ENCODE measurements at regions not wholly inside any gene's neighbourhood (a gene's known extent, or its start where the extent isn't known, plus 50 kb on each side); places are given as distances from the start of the nearest gene placed in this dataset.

DNA sequence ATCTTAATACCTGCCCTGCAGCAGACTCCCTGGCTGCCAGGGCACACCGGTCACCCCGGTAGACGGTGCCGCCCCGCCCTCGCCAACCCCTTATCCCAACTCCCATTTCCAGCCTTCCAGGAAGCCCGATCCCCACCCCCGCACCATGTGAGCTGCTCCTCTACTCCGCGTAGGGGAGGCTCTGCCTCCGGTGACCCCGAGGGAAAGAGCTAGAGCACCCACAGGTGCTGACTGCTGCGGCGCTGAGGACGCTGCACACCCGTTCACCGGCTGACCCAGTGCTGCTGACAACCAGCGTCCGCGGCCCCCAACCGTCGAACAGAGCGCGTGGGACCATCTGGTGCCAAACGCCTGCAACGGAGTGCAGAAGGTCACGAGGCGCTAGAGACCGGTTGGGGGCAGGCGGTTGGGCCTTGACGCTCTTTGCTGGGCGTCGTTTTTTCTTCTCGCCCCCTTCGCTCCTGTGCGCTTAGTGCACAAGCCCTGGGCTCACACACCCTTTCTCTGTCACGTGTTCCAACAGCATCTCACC is 59.6 kb upstream of the ZNF599 start:
- no peak overlapping the region for H3K4me3 ChIP-seq
- DNase-seq (ENCODE audit: low spot score in 2 of 2) = no peak
- H3K9me3 ChIP-seq = no peaks in the 10 kb centered on the region
- no peak overlapping the region for H3K27ac ChIP-seq
- H3K36me3 ChIP-seq = no peaks in the 10 kb centered on the region
- H3K27me3 ChIP-seq = peaks cover 0 to 2% of the 10 kb centered on the region in 2 donors
- H3K4me1 ChIP-seq = no peaks in the 10 kb centered on the region
- TF ChIP-seq POLR2A (IDR thresholded peaks at IDR 0.05) (no peak), CTCF (IDR thresholded peaks at IDR 0.05) (no peak), POLR2AphosphoS5 (IDR thresholded peaks at IDR 0.05) (no peak)
- intact Hi-C loops (cut with DNase I; ENCODE audit: low total_unique reads) = no loop called here

DNA sequence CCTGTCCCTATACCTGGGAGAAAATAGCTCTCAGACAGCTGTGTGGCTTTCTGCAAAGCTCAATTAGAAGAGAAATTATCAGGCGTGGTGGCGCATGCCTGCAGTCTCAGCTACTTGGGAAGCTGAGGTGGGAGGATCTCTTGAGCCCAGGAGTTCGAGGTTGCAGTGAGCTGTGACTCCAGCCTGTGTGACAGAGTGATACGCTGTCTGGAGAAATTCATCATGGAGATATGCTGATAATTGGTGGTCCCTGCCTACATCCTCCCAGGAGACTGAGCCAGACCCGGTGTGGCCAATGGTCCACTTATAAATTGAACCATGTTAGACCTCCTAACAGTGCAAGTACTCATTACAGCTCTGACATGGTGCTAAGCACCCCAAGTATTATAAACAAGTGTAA is 58.7 kb upstream of the ZNF599 start:
- no peaks in the 10 kb centered on the region for H3K4me1 ChIP-seq
- H3K4me3 ChIP-seq = no peak overlapping the region
- intact Hi-C loops (cut with DNase I; ENCODE audit: low total_unique reads) = no loop called here
- H3K27me3 ChIP-seq = no peaks in the 10 kb centered on the region
- no peaks in the 10 kb centered on the region for H3K36me3 ChIP-seq
- no peaks in the 10 kb centered on the region for H3K9me3 ChIP-seq
- TF ChIP-seq CTCF (IDR thresholded peaks at IDR 0.05) = no peak
- no peak for TF ChIP-seq POLR2AphosphoS5 (IDR thresholded peaks at IDR 0.05)
- no peak for TF ChIP-seq POLR2A (IDR thresholded peaks at IDR 0.05)
- DNase-seq (ENCODE audit: low spot score in 2 of 2) = no peak
- H3K27ac ChIP-seq = no peak overlapping the region

DNA sequence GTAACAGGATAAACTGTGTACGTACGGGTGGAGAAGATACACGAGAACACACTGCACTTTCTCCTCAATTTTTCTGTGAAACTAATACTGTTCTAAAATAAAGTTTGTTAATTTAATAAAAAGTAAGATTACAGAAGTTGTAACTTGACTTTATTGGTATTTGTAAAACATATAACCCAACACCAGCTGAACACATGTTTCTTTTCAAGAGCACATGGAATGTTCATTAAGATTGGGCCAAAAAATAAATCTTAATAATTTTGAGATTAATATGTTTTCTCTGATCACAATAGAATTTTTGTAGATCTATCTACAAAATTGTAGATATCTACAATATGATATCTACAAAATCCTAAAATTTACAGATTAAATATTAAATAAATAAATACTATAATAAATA is 55.1 kb upstream of the ZNF599 start:
- no peaks in the 10 kb centered on the region for H3K9me3 ChIP-seq

GRCh38 chr19:34825212-34825611 is 52.2 kb upstream of the ZNF599 start:
- DNase-seq (ENCODE audit: low spot score in 2 of 2) = no peak
- no peak for TF ChIP-seq POLR2A (IDR thresholded peaks at IDR 0.05)
- TF ChIP-seq POLR2AphosphoS5 (IDR thresholded peaks at IDR 0.05) = no peak
- TF ChIP-seq CTCF (IDR thresholded peaks at IDR 0.05) = no peak
- H3K27ac ChIP-seq = no peak overlapping the region
- H3K9me3 ChIP-seq = no peaks in the 10 kb centered on the region
- H3K27me3 ChIP-seq = no peaks in the 10 kb centered on the region
- H3K36me3 ChIP-seq = no peaks in the 10 kb centered on the region
- intact Hi-C loops (cut with DNase I; ENCODE audit: low total_unique reads) = no loop called here
- H3K4me1 ChIP-seq = no peaks in the 10 kb centered on the region
- H3K4me3 ChIP-seq = no peak overlapping the region

More for the DNA sequence above, 55.1 kb upstream of the ZNF599 start:
- TF ChIP-seq POLR2A (IDR thresholded peaks at IDR 0.05) (no peak), CTCF (IDR thresholded peaks at IDR 0.05) (no peak), POLR2AphosphoS5 (IDR thresholded peaks at IDR 0.05) (no peak)
- intact Hi-C loops (cut with DNase I; ENCODE audit: low total_unique reads) = no loop called here
- no peak overlapping the region for H3K27ac ChIP-seq
- no peaks in the 10 kb centered on the region for H3K27me3 ChIP-seq
- no peaks in the 10 kb centered on the region for H3K4me1 ChIP-seq
- H3K4me3 ChIP-seq = no peak overlapping the region
- H3K36me3 ChIP-seq = no peaks in the 10 kb centered on the region
- no peak for DNase-seq (ENCODE audit: low spot score in 2 of 2)

GRCh38 chr19:34824686-34825085 is 51.7 kb upstream of the ZNF599 start:
- intact Hi-C loops (cut with DNase I; ENCODE audit: low total_unique reads) = no loop called here
- H3K4me3 ChIP-seq = no peak overlapping the region
- H3K4me1 ChIP-seq = no peaks in the 10 kb centered on the region
- H3K36me3 ChIP-seq = no peaks in the 10 kb centered on the region
- no peak for TF ChIP-seq POLR2AphosphoS5 (IDR thresholded peaks at IDR 0.05)
- TF ChIP-seq CTCF (IDR thresholded peaks at IDR 0.05) = no peak
- no peak for TF ChIP-seq POLR2A (IDR thresholded peaks at IDR 0.05)
- no peak for DNase-seq (ENCODE audit: low spot score in 2 of 2)
- H3K27ac ChIP-seq = no peak overlapping the region
- H3K9me3 ChIP-seq = no peaks in the 10 kb centered on the region
- no peaks in the 10 kb centered on the region for H3K27me3 ChIP-seq

Data from breast epithelium (tissue), 4 donors.